ENCODE measurements at regions not wholly inside any gene's neighbourhood (a gene's known extent, or its start where the extent isn't known, plus 50 kb on each side); places are given as distances from the start of the nearest gene placed in this dataset.

GRCh38 chr13:111479412-111479811, 159.0 kb downstream of the TEX29 start:
- H3K27me3 ChIP-seq (ENCODE audit: control insufficient read depth in 3 of 3, insufficient read depth in 3 of 3, low read length in 2 of 3) = peaks cover 0 to 6% (median 0%) of the 10 kb centered on the region in 3 donors
- WGBS, 2 donors = 83% methylated on average over 14 of the region's 14 CpGs
- DNase-seq (no peak), ATAC-seq (ENCODE audit: insufficient read depth, low FRiP score) (no peak)
- H3K4me1 ChIP-seq (ENCODE audit: control insufficient read depth in 5 of 5, insufficient read depth in 5 of 5, low read length in 5 of 5) = no peaks in the 10 kb centered on the region
- H3K9ac ChIP-seq (ENCODE audit: insufficient read depth in 1 of 2, low read length in 2 of 2) = no peak overlapping the region
- no peak for TF ChIP-seq CTCF (IDR thresholded peaks at IDR 0.05; ENCODE audit: control extremely low read depth, extremely low read depth)
- no peaks in the 10 kb centered on the region for H3K36me3 ChIP-seq (ENCODE audit: control insufficient read depth in 4 of 4, insufficient read depth in 4 of 4, low read length in 4 of 4)
- H3K9me3 ChIP-seq (ENCODE audit: control insufficient read depth in 4 of 4, insufficient read depth in 3 of 4, low read length in 3 of 4) = no peaks in the 10 kb centered on the region
- no peak overlapping the region for H3K4me3 ChIP-seq
- no peak overlapping the region for H3K27ac ChIP-seq (ENCODE audit: low read depth in 1 of 2, low read length in 1 of 2)

- H3K27me3 ChIP-seq (ENCODE audit: control insufficient read depth in 3 of 3, insufficient read depth in 3 of 3, low read length in 2 of 3) = peaks cover 0 to 6% (median 0%) of the 10 kb centered on the region in 3 donors
- H3K27ac ChIP-seq (ENCODE audit: low read depth in 1 of 2, low read length in 1 of 2) = no peak overlapping the region
- no peak overlapping the region for H3K9ac ChIP-seq (ENCODE audit: insufficient read depth in 1 of 2, low read length in 2 of 2)
- no peaks in the 10 kb centered on the region for H3K4me1 ChIP-seq (ENCODE audit: control insufficient read depth in 5 of 5, insufficient read depth in 5 of 5, low read length in 5 of 5)
- no peak for ATAC-seq (ENCODE audit: insufficient read depth, low FRiP score)
- no peaks in the 10 kb centered on the region for H3K9me3 ChIP-seq (ENCODE audit: control insufficient read depth in 4 of 4, insufficient read depth in 3 of 4, low read length in 3 of 4)
- H3K36me3 ChIP-seq (ENCODE audit: control insufficient read depth in 4 of 4, insufficient read depth in 4 of 4, low read length in 4 of 4) = no peaks in the 10 kb centered on the region
- H3K4me3 ChIP-seq = no peak overlapping the region
- TF ChIP-seq CTCF (IDR thresholded peaks at IDR 0.05; ENCODE audit: control extremely low read depth, extremely low read depth) = no peak
- WGBS, 2 donors = 84 to 88% methylated on average over 8 of the region's 8 CpGs
- no peak for DNase-seq
Observed at GRCh38 chr13:111480503-111480902, 160.1 kb downstream of the TEX29 start.

- H3K27me3 ChIP-seq (ENCODE audit: control insufficient read depth in 3 of 3, insufficient read depth in 3 of 3, low read length in 2 of 3) = peaks cover 0 to 6% (median 0%) of the 10 kb centered on the region in 3 donors
Observed at GRCh38 chr13:111480976-111481375, 160.5 kb downstream of the TEX29 start.

More at GRCh38 chr13:111480976-111481375, 160.5 kb downstream of the TEX29 start:
- DNase-seq (no peak), ATAC-seq (ENCODE audit: insufficient read depth, low FRiP score) (no peak)
- TF ChIP-seq CTCF (IDR thresholded peaks at IDR 0.05; ENCODE audit: control extremely low read depth, extremely low read depth) = no peak
- H3K4me3 ChIP-seq = no peak overlapping the region
- peaks cover 0 to 3% (median 0%) of the 10 kb centered on the region in 4 donors for H3K9me3 ChIP-seq (ENCODE audit: control insufficient read depth in 4 of 4, insufficient read depth in 3 of 4, low read length in 3 of 4)
- no peak overlapping the region for H3K27ac ChIP-seq (ENCODE audit: low read depth in 1 of 2, low read length in 1 of 2)
- H3K36me3 ChIP-seq (ENCODE audit: control insufficient read depth in 4 of 4, insufficient read depth in 4 of 4, low read length in 4 of 4) = no peaks in the 10 kb centered on the region
- H3K4me1 ChIP-seq (ENCODE audit: control insufficient read depth in 5 of 5, insufficient read depth in 5 of 5, low read length in 5 of 5) = no peaks in the 10 kb centered on the region
- no peak overlapping the region for H3K9ac ChIP-seq (ENCODE audit: insufficient read depth in 1 of 2, low read length in 2 of 2)
- 43 to 63% methylated on average over 11 of the region's 11 CpGs for WGBS, 2 donors
